Parathyroid adenoma (tissue), 2 donors: ENCODE measurements at regions not wholly inside any gene's neighbourhood (a gene's known extent, or its start where the extent isn't known, plus 50 kb on each side); places are given as distances from the start of the nearest gene placed in this dataset.

ENCODE experiments used
- H2AFZ ChIP-seq: fragments of 300-600 bp; sonication (generic); one replicate; pipeline ENCODE4 v1.7.0; 2017; ENCODE audit warnings: antibody characterized with exemption, mild to moderate bottlenecking
- H3K27ac ChIP-seq: fragments of 300-600 bp; sonication (generic); one replicate; pipeline ENCODE4 v1.7.0; 2017
- H3K27me3 ChIP-seq: fragments of 300-600 bp; sonication (generic); one replicate; pipeline ENCODE4 v1.7.0; 2017; ENCODE audit warnings: low read length; ENCODE audit not compliant: control insufficient read depth, insufficient read depth
- H3K36me3 ChIP-seq: fragments of 300-600 bp; sonication (generic); one replicate; pipeline ENCODE4 v1.7.0; 2017; ENCODE audit warnings: low read length; ENCODE audit not compliant: control insufficient read depth, insufficient read depth
- H3K4me1 ChIP-seq: fragments of 300-600 bp; sonication (generic); one replicate; pipeline ENCODE4 v1.7.0; 2017; ENCODE audit warnings: control low read depth
- H3K4me2 ChIP-seq: fragments of 300-600 bp; sonication (generic); one replicate; pipeline ENCODE4 v1.7.0; 2017; ENCODE audit warnings: low read length
- H3K4me3 ChIP-seq: fragments of 300-600 bp; sonication (generic); one replicate; pipeline ENCODE4 v1.7.0; 2017; ENCODE audit warnings: low read depth, low read length
- H3K79me2 ChIP-seq: fragments of 300-600 bp; sonication (generic); one replicate; pipeline ENCODE4 v1.7.0; 2017; ENCODE audit warnings: control low read depth
- H3K9ac ChIP-seq: fragments of 300-600 bp; sonication (generic); one replicate; pipeline ENCODE4 v1.7.0; 2017; ENCODE audit warnings: mild to moderate bottlenecking
- H3K9me3 ChIP-seq: fragments of 300-600 bp; sonication (generic); one replicate; pipeline ENCODE4 v1.7.0; 2017; ENCODE audit warnings: low read length; ENCODE audit not compliant: control insufficient read depth
- CTCF ChIP-seq: fragments of 300-600 bp; sonication (generic); IDR thresholded peaks from one replicate; pipeline ENCODE4 v1.7.0; 2017; ENCODE audit warnings: antibody characterized with exemption, mild to moderate bottlenecking
- donor health status: primary hyperparathyroidism.

GRCh38 chr16:62967611-62968010 lies 931.4 kb upstream of the CDH8 start:
- no peak overlapping the region for H3K27ac ChIP-seq
- H3K79me2 ChIP-seq = no peaks in the 10 kb centered on the region
- no peaks in the 10 kb centered on the region for H3K4me1 ChIP-seq
- no peak overlapping the region for H3K9ac ChIP-seq
- H2AFZ ChIP-seq = no peak overlapping the region
- H3K27me3 ChIP-seq = no peaks in the 10 kb centered on the region
- H3K36me3 ChIP-seq = no peaks in the 10 kb centered on the region
- no peak overlapping the region for H3K4me2 ChIP-seq
- TF ChIP-seq CTCF = no peak
- no peaks in the 10 kb centered on the region for H3K9me3 ChIP-seq
- no peak overlapping the region for H3K4me3 ChIP-seq

- Histone ChIP-seq H3K4me3 (no peak overlapping the region), H3K27me3 (no peaks in the 10 kb centered on the region)
- TF ChIP-seq CTCF = no peak
Measured at GRCh38 chr16:62967163-62967562, 930.9 kb upstream of the CDH8 start.

GRCh38 chr16:62966626-62967025 lies 930.4 kb upstream of the CDH8 start:
- Histone ChIP-seq H3K79me2 (no peaks in the 10 kb centered on the region), H3K27me3 (no peaks in the 10 kb centered on the region), H3K27ac (no peak overlapping the region), H3K4me3 (no peak overlapping the region), H3K4me2 (no peak overlapping the region), H3K9me3 (no peaks in the 10 kb centered on the region), H3K36me3 (no peaks in the 10 kb centered on the region), H3K9ac (no peak overlapping the region), H2AFZ (no peak overlapping the region), H3K4me1 (no peaks in the 10 kb centered on the region)
- TF ChIP-seq CTCF = no peak

More at GRCh38 chr16:62967163-62967562, 930.9 kb upstream of the CDH8 start:
- Histone ChIP-seq H2AFZ (no peak overlapping the region), H3K9ac (no peak overlapping the region), H3K36me3 (no peaks in the 10 kb centered on the region), H3K4me2 (no peak overlapping the region), H3K27ac (no peak overlapping the region), H3K9me3 (no peaks in the 10 kb centered on the region), H3K4me1 (no peaks in the 10 kb centered on the region), H3K79me2 (no peaks in the 10 kb centered on the region)

GRCh38 chr16:62965831-62966230 lies 929.6 kb upstream of the CDH8 start:
- Histone ChIP-seq H3K27ac (no peak overlapping the region), H3K9me3 (no peaks in the 10 kb centered on the region), H3K4me1 (no peaks in the 10 kb centered on the region), H3K4me3 (no peak overlapping the region), H3K9ac (no peak overlapping the region), H3K36me3 (no peaks in the 10 kb centered on the region), H2AFZ (no peak overlapping the region), H3K4me2 (no peak overlapping the region), H3K27me3 (no peaks in the 10 kb centered on the region), H3K79me2 (no peaks in the 10 kb centered on the region)
- no peak for TF ChIP-seq CTCF

GRCh38 chr16:62963846-62964245 lies 927.6 kb upstream of the CDH8 start:
- Histone ChIP-seq H3K4me1 (no peaks in the 10 kb centered on the region), H3K9me3 (no peaks in the 10 kb centered on the region), H3K79me2 (no peaks in the 10 kb centered on the region), H3K4me2 (no peak overlapping the region), H3K27ac (no peak overlapping the region), H3K27me3 (no peaks in the 10 kb centered on the region), H3K9ac (no peak overlapping the region), H3K36me3 (no peaks in the 10 kb centered on the region), H2AFZ (no peak overlapping the region), H3K4me3 (no peak overlapping the region)
- no peak for TF ChIP-seq CTCF
